Activated CD8-positive, alpha-beta memory T cell treated with anti-CD3 and anti-CD28 coated beads, Interleukin-2, amount 10 ng/mL, durations not matched to agents 7 days and 5 days (primary cell): ENCODE measurements at regions not wholly inside any gene's neighbourhood (a gene's known extent, or its start where the extent isn't known, plus 50 kb on each side); places are given as distances from the start of the nearest gene placed in this dataset.

Source experiments
- ATAC-seq: fragments of 150-1000 bp; cut with Tn5 transposase; one replicate; pipeline ENCODE4 v1.10.0; 2021; ENCODE audit warnings: moderate library complexity
- CTCF ChIA-PET: fragments of 350-600 bp; sonication (Branson Sonifier 250); formaldehyde crosslinking; loops from one replicate; lab custom pipeline; 2021; ENCODE audit warnings: antibody characterized with exemption; lab: Charles Lee
- DNase-seq: peaks from one replicate; pipeline ENCODE4 v3.0.0-alpha.2; 2020
- H3K27ac Mint-ChIP-seq: one replicate; pipeline ENCODE4 v1.8.0; 2021; ENCODE audit warnings: mild to moderate bottlenecking, mixed read lengths
- H3K27me3 Mint-ChIP-seq: one replicate; pipeline ENCODE4 v1.8.0; 2021; ENCODE audit warnings: mixed read lengths
- H3K36me3 Mint-ChIP-seq: one replicate; pipeline ENCODE4 v1.8.0; 2021; ENCODE audit warnings: mild to moderate bottlenecking, mixed read lengths
- H3K4me1 Mint-ChIP-seq: one replicate; pipeline ENCODE4 v1.8.0; 2021; ENCODE audit warnings: mixed read lengths
- H3K4me3 Mint-ChIP-seq: one replicate; pipeline ENCODE4 v1.8.0; 2021; ENCODE audit warnings: mild to moderate bottlenecking, moderate library complexity, mixed read lengths
- H3K9me3 Mint-ChIP-seq: one replicate; pipeline ENCODE4 v1.8.0; 2022; ENCODE audit warnings: low read depth, mixed read lengths

DNA sequence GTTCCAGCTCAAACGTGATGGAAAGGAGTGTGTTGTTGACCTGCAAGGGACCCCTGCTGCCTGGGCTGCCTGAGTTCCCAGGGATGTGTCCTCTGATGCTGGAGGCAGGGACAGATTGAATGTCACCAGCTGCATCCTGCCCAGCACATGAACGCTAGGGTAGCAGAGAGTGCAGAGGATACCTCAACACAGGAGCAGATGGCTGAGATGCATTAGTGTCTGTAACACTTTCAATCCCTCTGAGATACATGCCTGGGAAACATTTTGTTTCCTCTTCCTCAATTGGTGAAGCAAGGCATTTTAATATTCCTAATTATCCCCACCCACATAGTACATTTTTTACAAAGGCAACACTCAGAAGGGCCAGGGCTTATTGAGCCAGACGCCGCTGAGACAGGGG lies 106.4 kb upstream of the UBL3 start:
- Mint-ChIP-seq H3K4me1 (peaks cover 68% of the 10 kb centered on the region), H3K27ac (peak overlapping the region; percentile 8), H3K9me3 (no peaks in the 10 kb centered on the region), H3K4me3 (no peak overlapping the region), H3K36me3 (peaks cover 3% of the 10 kb centered on the region), H3K27me3 (no peaks in the 10 kb centered on the region)
- CTCF ChIA-PET, result interaction anchor here (3.9 kb wide), 1 partner anchor 21 kb away, joined by 23 read pairs; no protein-coding TSS in a partner anchor
- no peak for ATAC-seq
- no peak for DNase-seq

DNA sequence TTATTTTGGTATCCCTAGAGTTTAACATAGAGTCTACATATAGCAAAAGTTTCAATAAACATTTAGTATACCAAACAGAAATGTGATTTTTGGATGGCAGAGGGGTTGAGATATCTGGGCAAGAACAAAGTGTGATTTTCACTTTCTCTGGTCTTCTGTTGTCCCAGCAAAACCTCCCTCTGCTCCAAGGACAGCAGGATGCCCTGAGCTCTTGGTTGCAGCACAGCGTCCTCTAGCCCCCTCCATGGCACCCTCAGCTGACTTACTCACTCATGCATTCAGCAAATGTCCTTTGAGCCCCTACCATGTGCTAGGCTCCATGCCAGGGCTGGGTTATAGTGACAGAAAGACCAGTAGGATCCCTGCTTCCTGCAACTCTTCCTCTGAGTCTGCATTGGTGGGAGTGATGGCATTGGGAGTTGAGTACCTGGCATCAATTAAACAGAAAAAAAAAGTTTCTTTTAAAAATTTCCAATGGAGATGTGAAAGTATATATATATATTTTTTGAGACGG lies 104.8 kb upstream of the UBL3 start:
- Mint-ChIP-seq H3K4me1 (peaks cover 53% of the 10 kb centered on the region), H3K36me3 (peaks cover 3% of the 10 kb centered on the region), H3K27me3 (no peaks in the 10 kb centered on the region), H3K4me3 (no peak overlapping the region), H3K27ac (peak overlapping the region; percentile 91), H3K9me3 (no peaks in the 10 kb centered on the region)
- CTCF ChIA-PET, result interaction anchor here (0.8 to 3.9 kb wide), 7 partner anchors 14 to 160 kb away, joined by 3 to 23 read pairs (median 4); no protein-coding TSS in a partner anchor
- DNase-seq (no peak), ATAC-seq (no peak)

DNA sequence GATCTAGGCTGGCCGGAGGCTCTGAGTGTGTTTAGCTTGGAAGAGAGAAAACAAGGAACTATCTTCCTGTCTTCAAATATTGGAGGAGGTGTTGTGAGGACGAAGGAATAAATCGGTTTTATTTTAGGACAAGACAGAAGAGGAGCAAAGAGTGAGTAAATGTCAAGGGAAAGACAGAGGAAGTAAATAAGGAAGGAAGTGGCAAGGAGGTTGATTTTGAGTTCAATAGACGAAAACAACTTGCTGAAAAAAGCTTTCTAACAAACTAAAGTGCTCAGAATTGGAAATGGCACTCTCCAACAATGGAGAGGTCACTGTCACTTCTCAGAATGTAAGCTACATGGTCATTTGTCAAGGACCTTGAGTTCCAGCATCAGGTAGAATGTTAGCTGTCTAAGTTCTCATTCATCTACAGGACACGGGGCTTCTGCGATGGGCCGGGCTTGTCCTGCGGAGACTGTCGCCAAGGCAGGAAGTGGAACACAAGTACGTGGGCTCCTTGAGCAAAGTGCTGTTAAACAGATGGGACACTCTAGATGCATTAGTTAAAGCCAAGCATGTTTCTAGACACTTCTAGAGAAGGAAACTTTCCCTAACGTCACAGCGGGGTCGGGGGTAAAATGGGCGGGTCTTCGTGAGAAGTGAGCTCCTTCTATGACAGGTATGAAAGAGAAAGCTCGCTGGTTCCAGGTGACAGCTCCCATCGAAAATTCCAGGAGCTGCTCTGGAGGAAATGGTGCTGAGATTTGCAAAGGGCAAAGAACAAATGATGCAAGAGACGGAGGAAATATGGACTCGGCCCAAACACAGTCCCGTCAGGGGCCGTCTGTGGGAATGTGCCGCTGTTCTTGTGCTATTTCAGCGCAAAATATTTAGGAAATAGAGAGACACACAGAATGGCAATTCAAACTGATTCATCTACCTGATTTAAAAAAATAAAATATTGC lies 103.9 kb upstream of the UBL3 start:
- Mint-ChIP-seq H3K4me3 (peak overlapping the region; percentile 64), H3K4me1 (peaks cover 45% of the 10 kb centered on the region), H3K9me3 (no peaks in the 10 kb centered on the region), H3K27ac (peak overlapping the region; percentile 91), H3K36me3 (peaks cover 3% of the 10 kb centered on the region), H3K27me3 (no peaks in the 10 kb centered on the region)
- ATAC-seq, result peak; percentile 97
- CTCF ChIA-PET, result interaction anchor here (0.8 to 3.9 kb wide), 9 partner anchors 13 to 161 kb away, joined by 3 to 23 read pairs (median 4); no protein-coding TSS in a partner anchor
- DNase-seq, result peak; percentile 78

DNA sequence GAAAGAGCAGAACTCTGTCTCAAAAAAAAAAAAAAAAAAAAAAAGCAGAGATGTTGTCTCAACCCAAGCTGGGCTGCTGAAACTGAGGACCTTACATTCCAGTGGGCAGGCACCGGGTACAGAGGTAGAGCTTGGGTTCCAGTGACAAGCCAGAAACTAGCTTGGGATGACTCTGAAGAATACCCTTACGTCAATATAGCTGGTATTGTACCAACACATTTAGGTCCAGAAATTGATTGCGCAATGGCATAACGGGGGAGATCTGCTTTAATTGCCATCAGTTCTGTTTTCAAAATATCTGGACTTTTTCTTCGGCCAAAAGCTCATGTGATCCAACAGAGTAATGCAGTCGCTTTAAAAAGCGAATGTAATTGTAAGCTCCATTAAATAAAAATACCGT lies 103.1 kb upstream of the UBL3 start:
- Mint-ChIP-seq H3K4me3 (no peak overlapping the region), H3K27ac (peak overlapping the region; percentile 91), H3K27me3 (no peaks in the 10 kb centered on the region), H3K36me3 (peaks cover 3% of the 10 kb centered on the region), H3K9me3 (no peaks in the 10 kb centered on the region), H3K4me1 (peaks cover 39% of the 10 kb centered on the region)
- ATAC-seq (no peak), DNase-seq (no peak)
- CTCF ChIA-PET, result interaction anchor here (1.3 to 3.9 kb wide), 6 partner anchors 12 to 162 kb away, joined by 3 to 23 read pairs (median 4); no protein-coding TSS in a partner anchor

DNA sequence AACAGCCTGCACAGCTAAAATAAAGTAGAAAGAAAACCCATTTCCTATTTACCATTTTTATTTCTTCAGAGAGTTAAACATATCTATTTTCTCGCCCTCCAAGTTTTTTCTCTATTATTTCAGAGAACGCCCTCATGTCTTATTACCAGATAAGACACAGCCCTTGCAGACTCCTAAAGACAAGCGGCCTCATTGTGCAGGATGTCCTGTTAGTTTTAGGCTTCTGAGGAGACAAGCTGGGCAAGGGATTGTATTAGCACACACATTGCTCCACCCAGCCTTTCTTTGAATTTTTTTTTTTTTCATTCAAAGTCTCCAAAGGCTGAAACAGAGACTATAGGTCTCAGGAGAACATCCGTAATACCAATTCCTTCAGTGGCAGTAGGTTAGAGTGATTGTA lies 101.8 kb upstream of the UBL3 start:
- Mint-ChIP-seq H3K36me3 (peaks cover 3% of the 10 kb centered on the region), H3K9me3 (no peaks in the 10 kb centered on the region), H3K4me1 (peaks cover 26% of the 10 kb centered on the region), H3K27me3 (no peaks in the 10 kb centered on the region), H3K27ac (no peak overlapping the region), H3K4me3 (no peak overlapping the region)
- ATAC-seq, result no peak
- CTCF ChIA-PET, result no interaction called here
- DNase-seq, result no peak

DNA sequence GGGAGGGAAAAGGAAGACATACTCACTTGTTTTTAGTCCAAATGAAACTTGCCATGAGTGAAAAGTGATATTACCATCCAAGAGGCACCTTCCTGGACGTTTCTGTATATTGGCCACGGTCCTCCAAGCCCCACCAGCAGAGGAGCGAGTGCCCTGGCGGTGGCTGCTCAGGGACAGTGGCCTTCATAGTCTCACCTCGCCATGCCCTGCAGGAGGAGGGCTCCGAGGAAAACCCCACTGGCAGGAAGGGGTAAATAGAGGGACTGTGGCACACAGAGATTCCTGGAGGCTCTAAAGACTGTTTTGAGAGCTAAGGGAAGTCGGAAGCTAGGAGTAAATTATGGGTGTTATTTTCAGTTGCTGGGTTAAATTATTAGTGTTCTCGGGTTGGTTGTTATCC lies 98.4 kb upstream of the UBL3 start:
- no peaks in the 10 kb centered on the region for H3K9me3 Mint-ChIP-seq
- peaks cover 2% of the 10 kb centered on the region for H3K36me3 Mint-ChIP-seq
- DNase-seq (no peak), ATAC-seq (no peak)
- no peak overlapping the region for H3K27ac Mint-ChIP-seq
- peaks cover 6% of the 10 kb centered on the region for H3K4me1 Mint-ChIP-seq
- CTCF ChIA-PET, result interaction anchor here (1.2 to 1.3 kb wide), 2 partner anchors 11 to 13 kb away, joined by 3 read pairs; no protein-coding TSS in a partner anchor
- H3K4me3 Mint-ChIP-seq, result no peak overlapping the region
- no peaks in the 10 kb centered on the region for H3K27me3 Mint-ChIP-seq

DNA sequence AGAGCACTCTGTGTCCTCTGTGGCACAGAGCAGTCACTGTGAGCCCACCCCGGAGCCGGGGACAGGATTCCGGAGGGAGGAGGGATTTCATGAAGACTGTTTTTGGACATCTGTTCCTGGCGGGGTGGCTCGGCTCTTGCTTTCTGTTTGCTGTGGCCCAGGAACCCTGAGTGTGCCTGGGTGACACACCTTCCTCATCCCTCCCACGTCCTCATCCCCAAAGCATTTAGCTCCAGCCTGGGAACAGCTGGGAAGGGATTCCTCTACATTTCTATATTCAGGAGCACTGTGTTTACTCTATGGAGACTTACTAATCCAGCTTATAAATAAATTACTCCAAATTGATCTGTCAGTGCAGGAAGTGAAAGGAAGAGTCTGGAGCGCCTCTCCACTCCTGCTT lies 97.8 kb upstream of the UBL3 start:
- no peak for ATAC-seq
- Mint-ChIP-seq H3K4me1 (peaks cover under 1% of the 10 kb centered on the region), H3K36me3 (peaks cover 2% of the 10 kb centered on the region), H3K27ac (no peak overlapping the region), H3K27me3 (no peaks in the 10 kb centered on the region), H3K9me3 (no peaks in the 10 kb centered on the region), H3K4me3 (no peak overlapping the region)
- DNase-seq, result no peak
- CTCF ChIA-PET, result interaction anchor here (1.2 to 1.3 kb wide), 2 partner anchors 10 to 12 kb away, joined by 3 read pairs; no protein-coding TSS in a partner anchor

DNA sequence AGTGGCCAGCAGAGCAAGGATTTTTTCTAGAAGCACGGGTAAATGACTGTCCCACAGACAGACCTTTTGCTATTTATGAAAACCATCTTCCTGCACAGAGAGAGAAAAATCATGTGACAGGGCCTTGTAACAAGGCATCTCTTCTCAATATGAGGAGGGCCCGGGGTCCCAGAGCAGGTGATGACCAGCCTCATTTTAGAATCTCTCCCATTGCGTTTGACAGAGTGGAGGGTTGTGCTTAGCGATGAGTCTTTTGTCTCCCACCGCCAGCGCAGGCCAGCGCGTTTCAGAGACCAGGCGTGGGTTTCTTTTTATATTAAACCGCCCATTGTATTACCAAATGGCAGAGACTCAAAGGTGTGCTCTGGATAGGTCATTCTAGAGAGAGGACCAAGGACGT lies 97.4 kb upstream of the UBL3 start:
- no peak overlapping the region for H3K4me3 Mint-ChIP-seq
- no peak overlapping the region for H3K27ac Mint-ChIP-seq
- no peaks in the 10 kb centered on the region for H3K27me3 Mint-ChIP-seq
- no peak for ATAC-seq
- peaks cover 2% of the 10 kb centered on the region for H3K36me3 Mint-ChIP-seq
- CTCF ChIA-PET, result interaction anchor here (1.2 to 1.3 kb wide), 2 partner anchors 10 to 12 kb away, joined by 3 read pairs; no protein-coding TSS in a partner anchor
- H3K4me1 Mint-ChIP-seq, result no peaks in the 10 kb centered on the region
- DNase-seq, result no peak
- H3K9me3 Mint-ChIP-seq, result no peaks in the 10 kb centered on the region

DNA sequence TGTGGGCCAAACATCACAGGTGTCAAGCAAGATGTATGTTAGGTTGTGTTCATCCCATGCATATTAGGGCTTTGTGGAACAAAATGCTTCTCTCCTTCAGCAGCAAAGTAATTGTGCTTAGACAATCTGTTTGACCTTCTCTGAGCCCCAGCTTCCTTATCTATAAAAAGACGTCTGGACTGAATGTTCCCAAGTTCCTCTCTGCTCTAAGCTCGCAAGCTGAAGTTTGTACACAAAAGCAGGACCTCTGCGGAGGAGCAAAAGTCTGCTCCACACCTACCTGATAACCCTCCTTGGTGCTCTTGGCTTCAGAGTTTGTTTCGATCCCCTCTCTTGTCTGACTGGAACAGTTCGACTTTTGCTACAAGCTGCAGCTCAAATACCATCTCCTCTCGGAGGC lies 95.7 kb upstream of the UBL3 start:
- H3K27ac Mint-ChIP-seq, result no peak overlapping the region

DNA sequence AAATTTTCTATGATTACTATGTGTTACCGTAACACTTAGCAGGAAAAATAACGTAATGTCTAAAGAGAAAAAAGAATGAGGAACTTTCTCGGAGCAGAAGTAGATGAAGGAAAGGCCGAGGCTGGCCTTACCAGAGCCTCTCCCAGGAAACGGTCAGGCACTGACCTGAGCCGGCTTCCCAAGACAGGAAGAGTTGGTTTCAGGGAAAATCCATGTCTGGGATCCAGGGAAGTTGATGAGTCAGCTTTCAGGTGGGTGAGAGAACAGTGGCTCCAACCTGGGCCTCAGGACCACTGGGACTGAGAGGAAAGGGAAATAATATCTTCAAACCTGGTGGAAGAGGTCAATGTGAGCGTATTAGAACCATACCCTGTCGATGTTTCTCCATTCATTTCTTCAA lies 93.3 kb upstream of the UBL3 start:
- CTCF ChIA-PET, result no interaction called here
- DNase-seq, result no peak
- no peaks in the 10 kb centered on the region for H3K27me3 Mint-ChIP-seq
- H3K4me3 Mint-ChIP-seq, result no peak overlapping the region
- H3K9me3 Mint-ChIP-seq, result no peaks in the 10 kb centered on the region
- ATAC-seq, result no peak
- H3K27ac Mint-ChIP-seq, result no peak overlapping the region
- no peaks in the 10 kb centered on the region for H3K4me1 Mint-ChIP-seq
- H3K36me3 Mint-ChIP-seq, result peaks cover 2% of the 10 kb centered on the region

More for the DNA sequence above, 95.7 kb upstream of the UBL3 start:
- no peak overlapping the region for H3K4me3 Mint-ChIP-seq
- no peak for DNase-seq
- CTCF ChIA-PET, result interaction anchor here (1.6 kb wide), 1 partner anchor 10 kb away, joined by 4 read pairs; no protein-coding TSS in a partner anchor
- no peaks in the 10 kb centered on the region for H3K27me3 Mint-ChIP-seq
- H3K4me1 Mint-ChIP-seq, result no peaks in the 10 kb centered on the region
- H3K9me3 Mint-ChIP-seq, result no peaks in the 10 kb centered on the region
- no peak for ATAC-seq
- peaks cover 2% of the 10 kb centered on the region for H3K36me3 Mint-ChIP-seq

DNA sequence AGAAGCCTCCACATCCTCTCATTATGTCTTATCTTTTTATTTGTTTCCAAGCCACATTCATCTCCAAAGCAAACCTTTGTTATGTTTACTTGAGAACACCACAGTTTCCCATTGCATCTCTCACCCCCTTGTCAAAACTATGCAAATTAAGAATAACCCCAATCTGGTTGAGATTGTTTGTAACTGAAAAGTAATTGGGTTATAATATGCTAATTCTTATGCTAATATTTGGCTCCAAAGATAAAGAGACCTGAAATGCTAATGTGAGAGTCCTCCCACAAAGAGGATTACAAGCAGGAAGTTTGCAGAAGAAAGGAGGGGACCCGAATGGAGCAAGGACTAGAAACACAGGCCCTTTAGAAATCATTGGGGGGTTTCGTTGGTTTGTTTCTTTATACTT lies 92.9 kb upstream of the UBL3 start:
- Mint-ChIP-seq H3K27ac (no peak overlapping the region), H3K36me3 (peaks cover 2% of the 10 kb centered on the region), H3K4me3 (no peak overlapping the region), H3K27me3 (no peaks in the 10 kb centered on the region), H3K4me1 (peaks cover 3% of the 10 kb centered on the region), H3K9me3 (no peaks in the 10 kb centered on the region)
- ATAC-seq (no peak), DNase-seq (no peak)
- CTCF ChIA-PET, result interaction anchor here (9.7 kb wide), 1 partner anchor 169 kb away, joined by 162 read pairs; no protein-coding TSS in a partner anchor

DNA sequence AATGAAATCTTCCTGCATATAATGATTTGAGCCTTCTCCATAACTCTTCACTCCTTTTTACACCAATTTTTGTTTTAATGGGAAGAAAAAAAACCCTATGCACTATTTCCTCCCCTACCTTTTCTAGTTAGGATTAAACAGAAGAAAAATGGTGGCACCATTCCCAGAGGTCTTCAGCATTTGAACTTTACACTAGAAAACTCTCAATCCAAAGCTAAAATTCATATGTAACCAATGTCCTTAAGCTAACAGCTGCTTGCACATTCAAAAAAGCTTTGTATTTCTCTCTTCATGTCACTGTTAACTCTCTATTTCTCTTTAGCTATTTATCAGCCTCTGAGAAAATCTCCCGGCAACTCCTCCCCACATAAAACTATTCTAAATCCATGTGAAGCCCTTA lies 90.3 kb upstream of the UBL3 start:
- Mint-ChIP-seq H3K4me1 (peaks cover 29% of the 10 kb centered on the region), H3K27me3 (no peaks in the 10 kb centered on the region), H3K36me3 (peaks cover 3% of the 10 kb centered on the region), H3K9me3 (no peaks in the 10 kb centered on the region), H3K4me3 (no peak overlapping the region), H3K27ac (no peak overlapping the region)
- no peak for ATAC-seq
- DNase-seq, result no peak
- CTCF ChIA-PET, result interaction anchor here (1.0 to 9.7 kb wide), 4 partner anchors 13 to 172 kb away, joined by 3 to 162 read pairs (median 12); no protein-coding TSS in a partner anchor

DNA sequence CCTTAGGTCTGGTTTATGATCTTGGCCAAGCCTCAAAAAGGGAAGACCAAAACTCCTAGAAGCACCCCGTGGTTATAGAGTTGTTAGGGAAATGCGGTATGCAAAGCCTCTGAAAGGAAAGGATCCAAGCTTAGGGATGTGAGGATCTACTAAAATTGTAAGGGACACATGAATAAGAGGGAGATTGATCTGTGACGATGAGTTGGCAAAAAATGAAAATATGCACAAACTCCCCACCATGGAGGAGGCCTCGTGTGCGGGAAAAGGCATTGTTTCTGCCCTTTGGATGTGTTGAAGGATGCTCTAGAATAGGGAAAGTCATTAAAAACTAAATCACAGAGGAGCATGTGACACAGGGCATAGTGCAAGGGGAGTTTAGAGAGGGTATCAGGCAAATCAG lies 88.7 kb upstream of the UBL3 start:
- H3K9me3 Mint-ChIP-seq, result no peaks in the 10 kb centered on the region
- H3K27me3 Mint-ChIP-seq, result no peaks in the 10 kb centered on the region
- no peak overlapping the region for H3K27ac Mint-ChIP-seq
- CTCF ChIA-PET, result interaction anchor here (0.9 to 9.7 kb wide), 2 partner anchors 19 to 173 kb away, joined by 4 to 162 read pairs; no protein-coding TSS in a partner anchor
- DNase-seq (no peak), ATAC-seq (no peak)
- H3K4me1 Mint-ChIP-seq, result peaks cover 44% of the 10 kb centered on the region
- H3K36me3 Mint-ChIP-seq, result peaks cover 2% of the 10 kb centered on the region
- no peak overlapping the region for H3K4me3 Mint-ChIP-seq
